22Rv1 (cell line): ENCODE measurements at regions not wholly inside any gene's neighbourhood (a gene's known extent, or its start where the extent isn't known, plus 50 kb on each side); places are given as distances from the start of the nearest gene placed in this dataset.

ENCODE experiments used
- ZFX ChIP-seq: fragments of 450-650 bp; IDR thresholded peaks from 2 replicates; pipeline ENCODE4 v1.6.1; 2017; ENCODE audit warnings: antibody characterized with exemption, borderline replicate concordance
- TF ChIP-seq, protein P1 (sequence below): fragments of 450-650 bp; IDR thresholded peaks from 2 replicates; pipeline ENCODE4 v1.5.1; 2017; ENCODE audit warnings: mild to moderate bottlenecking

DNA sequence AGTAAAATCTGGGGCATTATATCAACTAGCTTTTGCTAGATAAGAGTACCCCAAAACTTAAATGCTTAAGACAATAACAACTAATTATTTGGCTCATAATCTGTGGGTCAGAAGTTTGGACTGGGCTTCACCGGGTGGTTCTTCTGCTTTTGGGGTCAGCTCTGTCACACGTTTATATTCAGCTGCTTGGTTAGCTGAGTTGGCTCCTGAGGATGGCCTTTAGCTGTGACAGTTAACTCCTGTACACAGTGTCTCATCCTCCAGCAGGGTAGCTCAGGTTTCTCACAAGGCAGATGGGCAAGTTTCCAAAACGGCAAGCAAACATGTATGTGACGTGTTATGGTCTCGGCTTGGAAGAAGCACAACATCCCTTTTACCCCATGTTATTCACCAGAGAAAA is 488.2 kb downstream of the TLE4 start:
- TF ChIP-seq, protein P1, sequence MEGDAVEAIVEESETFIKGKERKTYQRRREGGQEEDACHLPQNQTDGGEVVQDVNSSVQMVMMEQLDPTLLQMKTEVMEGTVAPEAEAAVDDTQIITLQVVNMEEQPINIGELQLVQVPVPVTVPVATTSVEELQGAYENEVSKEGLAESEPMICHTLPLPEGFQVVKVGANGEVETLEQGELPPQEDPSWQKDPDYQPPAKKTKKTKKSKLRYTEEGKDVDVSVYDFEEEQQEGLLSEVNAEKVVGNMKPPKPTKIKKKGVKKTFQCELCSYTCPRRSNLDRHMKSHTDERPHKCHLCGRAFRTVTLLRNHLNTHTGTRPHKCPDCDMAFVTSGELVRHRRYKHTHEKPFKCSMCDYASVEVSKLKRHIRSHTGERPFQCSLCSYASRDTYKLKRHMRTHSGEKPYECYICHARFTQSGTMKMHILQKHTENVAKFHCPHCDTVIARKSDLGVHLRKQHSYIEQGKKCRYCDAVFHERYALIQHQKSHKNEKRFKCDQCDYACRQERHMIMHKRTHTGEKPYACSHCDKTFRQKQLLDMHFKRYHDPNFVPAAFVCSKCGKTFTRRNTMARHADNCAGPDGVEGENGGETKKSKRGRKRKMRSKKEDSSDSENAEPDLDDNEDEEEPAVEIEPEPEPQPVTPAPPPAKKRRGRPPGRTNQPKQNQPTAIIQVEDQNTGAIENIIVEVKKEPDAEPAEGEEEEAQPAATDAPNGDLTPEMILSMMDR = no peak
- TF ChIP-seq ZFX = no peak
